ENCODE measurements at regions not wholly inside any gene's neighbourhood (a gene's known extent, or its start where the extent isn't known, plus 50 kb on each side); places are given as distances from the start of the nearest gene placed in this dataset.

- Mint-ChIP-seq H3K9me3 (peaks cover 0 to 16% (median 3%) of the 10 kb centered on the region in 3 donors), H3K4me1 (peaks cover 0 to 1% (median 0%) of the 10 kb centered on the region in 3 donors), H3K27me3 (peaks cover 4% of the 10 kb centered on the region), H3K27ac (no peak overlapping the region), H3K4me3 (no peak overlapping the region), H3K36me3 (no peaks in the 10 kb centered on the region)
Measured at GRCh38 chr10:3514691-3515090, 270.3 kb downstream of the KLF6 start.

DNA sequence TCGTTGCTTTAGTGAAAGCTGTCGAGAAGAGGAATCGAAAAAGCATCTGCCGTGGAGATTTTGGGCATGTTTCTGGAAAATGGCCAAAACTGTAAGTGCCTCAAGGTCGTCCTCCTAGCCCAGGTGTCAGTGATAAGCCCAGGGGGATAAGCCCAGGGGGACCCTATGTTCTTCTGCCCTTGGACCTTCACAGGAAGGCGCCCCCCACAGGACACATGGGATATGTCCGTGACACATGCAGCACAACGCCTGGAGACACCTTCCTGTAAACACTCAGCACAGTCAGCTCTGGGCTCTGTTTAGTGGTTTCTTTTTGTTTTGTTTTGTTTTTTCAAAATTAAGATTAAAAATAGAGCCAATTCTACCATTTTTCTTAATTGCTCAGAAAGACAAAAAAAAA is 272.7 kb downstream of the KLF6 start:
- no peak overlapping the region for H3K4me3 Mint-ChIP-seq
- no peaks in the 10 kb centered on the region for H3K27me3 Mint-ChIP-seq
- no peak overlapping the region for H3K27ac Mint-ChIP-seq
- H3K9me3 Mint-ChIP-seq: peaks cover 0 to 13% (median 0%) of the 10 kb centered on the region in 3 donors
- peaks cover 0 to 1% (median 0%) of the 10 kb centered on the region in 3 donors for H3K4me1 Mint-ChIP-seq
- H3K36me3 Mint-ChIP-seq: peaks cover 2% of the 10 kb centered on the region

DNA sequence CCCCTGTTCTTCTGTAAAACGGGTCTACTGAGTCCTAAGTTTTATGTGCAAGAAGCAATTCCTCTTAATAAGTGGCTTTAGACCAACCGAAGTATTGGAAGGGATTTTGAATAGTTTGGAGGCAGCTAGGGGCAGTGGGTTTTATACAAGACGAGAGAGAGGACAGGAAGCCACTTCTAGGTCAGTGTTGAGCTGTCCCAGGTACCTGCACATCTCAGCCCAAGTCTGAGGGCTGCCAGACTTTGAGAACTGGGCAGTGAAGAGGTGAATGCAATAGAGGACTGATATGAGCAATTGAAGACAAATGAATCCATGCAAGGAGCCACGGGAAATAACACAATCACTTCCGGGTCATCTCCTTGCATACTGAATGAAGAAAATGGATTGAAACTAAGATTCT is 273.5 kb downstream of the KLF6 start:
- Mint-ChIP-seq H3K36me3 (peaks cover 2% of the 10 kb centered on the region), H3K4me1 (peaks cover 0 to 1% (median 1%) of the 10 kb centered on the region in 3 donors), H3K27me3 (no peaks in the 10 kb centered on the region), H3K9me3 (peaks cover 0 to 13% (median 0%) of the 10 kb centered on the region in 3 donors), H3K4me3 (no peak overlapping the region), H3K27ac (no peak overlapping the region)

DNA sequence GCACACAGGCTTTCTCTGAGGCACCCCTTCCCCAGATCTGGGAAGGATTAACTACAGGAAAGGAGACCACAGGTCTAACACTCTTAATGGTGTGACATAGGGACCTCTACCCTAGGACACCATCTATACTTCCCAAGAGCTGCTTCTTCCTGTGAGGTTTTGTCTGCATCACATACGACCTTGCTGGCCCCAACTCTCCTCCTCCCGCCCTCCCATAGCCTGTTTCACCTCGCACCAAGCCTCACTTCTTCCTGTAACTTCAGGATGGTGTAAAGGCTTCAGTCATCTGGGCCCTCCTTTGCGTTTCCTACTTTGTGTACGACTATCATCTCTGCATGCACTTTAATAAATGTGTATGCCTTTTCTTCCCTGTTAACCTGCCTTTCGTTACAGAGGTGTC is 274.3 kb downstream of the KLF6 start:
- peak overlapping the region in 1 of 4 donors; percentile 4 for H3K4me3 Mint-ChIP-seq
- H3K9me3 Mint-ChIP-seq: peaks cover 0 to 13% (median 0%) of the 10 kb centered on the region in 3 donors
- peak overlapping the region in 1 of 3 donors; percentile 45 for H3K27ac Mint-ChIP-seq
- H3K27me3 Mint-ChIP-seq: no peaks in the 10 kb centered on the region
- H3K36me3 Mint-ChIP-seq: peaks cover 2% of the 10 kb centered on the region
- peaks cover 0 to 1% (median 1%) of the 10 kb centered on the region in 3 donors for H3K4me1 Mint-ChIP-seq

GRCh38 chr10:3509355-3509754 is 275.7 kb downstream of the KLF6 start:
- Mint-ChIP-seq H3K4me1 (peaks cover 0 to 1% (median 1%) of the 10 kb centered on the region in 3 donors), H3K27ac (no peak overlapping the region), H3K9me3 (peaks cover 0 to 11% (median 0%) of the 10 kb centered on the region in 3 donors), H3K36me3 (peaks cover 2% of the 10 kb centered on the region), H3K27me3 (no peaks in the 10 kb centered on the region), H3K4me3 (no peak overlapping the region)

DNA sequence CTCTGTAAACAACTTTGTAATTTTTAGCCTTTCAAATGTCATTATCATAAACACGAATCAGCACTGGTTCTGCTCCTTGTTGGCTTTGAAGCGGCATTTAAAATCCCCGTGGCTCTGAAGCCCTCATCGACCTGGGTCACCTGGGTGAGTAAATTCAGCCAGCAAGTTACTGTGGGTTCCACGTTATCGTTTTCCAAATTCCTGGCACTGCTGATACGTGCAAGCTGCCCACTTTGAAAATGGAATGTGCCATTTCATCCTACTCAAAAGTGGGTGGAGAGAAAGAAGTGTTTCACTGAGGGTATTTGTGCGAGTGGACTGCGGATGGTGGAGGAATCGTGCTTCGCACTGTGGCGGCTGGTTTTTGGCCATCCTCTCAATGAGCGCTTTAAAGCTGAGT is 281.7 kb downstream of the KLF6 start:
- Mint-ChIP-seq H3K27ac (no peak overlapping the region), H3K36me3 (peaks cover under 1% of the 10 kb centered on the region), H3K9me3 (no peaks in the 10 kb centered on the region)

DNA sequence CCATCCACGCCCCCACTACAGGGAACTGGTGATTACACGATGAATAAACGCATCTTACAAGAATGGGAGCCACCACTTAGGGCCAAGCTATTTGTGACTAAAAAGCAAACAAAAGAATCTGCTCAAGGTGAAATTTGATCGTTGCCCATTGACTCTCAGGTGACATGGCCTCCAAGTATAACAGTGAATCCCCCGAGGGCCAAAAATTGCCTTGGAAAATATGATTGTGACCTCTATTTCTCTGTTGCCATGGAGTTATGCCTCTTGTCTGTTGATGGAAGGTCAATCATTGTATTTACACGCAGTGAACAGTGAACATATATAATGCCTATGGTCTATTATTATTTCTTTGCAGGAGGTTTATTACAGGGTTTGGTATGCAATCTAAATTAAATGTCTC is 282.3 kb downstream of the KLF6 start:
- H3K9me3 Mint-ChIP-seq: no peaks in the 10 kb centered on the region
- no peak overlapping the region for H3K4me3 Mint-ChIP-seq
- H3K4me1 Mint-ChIP-seq: peaks cover 0 to 1% (median 0%) of the 10 kb centered on the region in 3 donors
- peaks cover 6% of the 10 kb centered on the region for H3K27me3 Mint-ChIP-seq
- H3K27ac Mint-ChIP-seq: no peak overlapping the region
- no peaks in the 10 kb centered on the region for H3K36me3 Mint-ChIP-seq

More for the DNA sequence above, 281.7 kb downstream of the KLF6 start:
- H3K4me1 Mint-ChIP-seq: peaks cover 0 to 1% (median 0%) of the 10 kb centered on the region in 3 donors
- no peak overlapping the region for H3K4me3 Mint-ChIP-seq
- peaks cover 6% of the 10 kb centered on the region for H3K27me3 Mint-ChIP-seq

DNA sequence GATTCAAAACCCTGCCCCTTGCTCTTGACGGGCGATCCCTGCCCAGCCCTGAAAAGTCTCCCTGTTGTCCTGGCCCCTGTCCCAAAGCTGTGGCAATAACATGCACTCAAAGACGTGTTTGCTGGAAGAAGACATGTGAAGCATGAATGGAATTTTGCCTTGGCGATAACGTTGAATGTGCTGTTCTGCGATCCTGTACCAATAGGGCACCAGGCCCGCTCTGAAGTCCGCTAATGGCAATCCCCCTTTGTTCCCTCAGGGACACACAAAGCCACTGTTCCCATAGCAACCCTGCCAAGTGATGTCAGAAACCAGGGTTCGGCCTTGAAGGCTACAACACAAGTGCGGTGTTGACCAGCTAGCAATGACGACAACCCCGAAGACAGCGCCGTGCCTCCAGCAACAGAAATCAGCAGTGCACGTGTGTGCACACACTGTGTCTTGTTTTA is 284.6 kb downstream of the KLF6 start:
- no peaks in the 10 kb centered on the region for H3K4me1 Mint-ChIP-seq
- H3K27me3 Mint-ChIP-seq: peaks cover 12% of the 10 kb centered on the region
- no peaks in the 10 kb centered on the region for H3K36me3 Mint-ChIP-seq
- no peak overlapping the region for H3K4me3 Mint-ChIP-seq
- H3K27ac Mint-ChIP-seq: no peak overlapping the region
- no peaks in the 10 kb centered on the region for H3K9me3 Mint-ChIP-seq

DNA sequence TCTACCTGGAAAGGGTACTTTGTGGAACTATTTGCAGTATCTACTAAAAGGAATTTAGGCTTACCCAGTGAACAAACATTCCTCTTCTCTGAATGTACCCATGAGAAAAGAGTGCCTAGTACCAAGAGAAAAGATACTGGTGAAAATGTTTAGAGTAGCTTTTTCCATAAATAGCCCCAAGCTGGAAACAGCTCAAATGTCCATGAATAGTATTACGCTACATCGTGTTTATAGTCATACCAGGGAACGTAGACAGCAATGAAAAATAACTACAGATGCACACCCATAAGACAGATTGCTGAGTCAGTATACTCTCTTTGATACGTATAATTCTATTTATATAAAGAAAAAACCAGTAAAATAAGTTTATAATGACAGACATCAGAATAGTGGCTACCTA is 285.9 kb downstream of the KLF6 start:
- no peak overlapping the region for H3K27ac Mint-ChIP-seq
- H3K36me3 Mint-ChIP-seq: no peaks in the 10 kb centered on the region
- peaks cover 18% of the 10 kb centered on the region for H3K27me3 Mint-ChIP-seq
- no peaks in the 10 kb centered on the region for H3K9me3 Mint-ChIP-seq
- H3K4me1 Mint-ChIP-seq: no peaks in the 10 kb centered on the region
- H3K4me3 Mint-ChIP-seq: no peak overlapping the region

- Mint-ChIP-seq H3K4me3 (no peak overlapping the region), H3K27ac (no peak overlapping the region), H3K4me1 (no peaks in the 10 kb centered on the region), H3K27me3 (peaks cover 16% of the 10 kb centered on the region), H3K36me3 (no peaks in the 10 kb centered on the region), H3K9me3 (no peaks in the 10 kb centered on the region)
Measured at GRCh38 chr10:3497581-3497980, 287.4 kb downstream of the KLF6 start.

GRCh38 chr10:3496138-3496537 is 288.9 kb downstream of the KLF6 start:
- no peak overlapping the region for H3K4me3 Mint-ChIP-seq
- H3K4me1 Mint-ChIP-seq: no peaks in the 10 kb centered on the region
- H3K36me3 Mint-ChIP-seq: no peaks in the 10 kb centered on the region
- no peaks in the 10 kb centered on the region for H3K9me3 Mint-ChIP-seq
- H3K27me3 Mint-ChIP-seq: peaks cover 16% of the 10 kb centered on the region
- no peak overlapping the region for H3K27ac Mint-ChIP-seq

GRCh38 chr10:3495281-3495680 is 289.7 kb downstream of the KLF6 start:
- Mint-ChIP-seq H3K27me3 (peaks cover 13% of the 10 kb centered on the region), H3K4me3 (peak overlapping the region in 1 of 4 donors; percentile 30), H3K9me3 (peaks cover 0 to 6% (median 0%) of the 10 kb centered on the region in 3 donors), H3K4me1 (no peaks in the 10 kb centered on the region), H3K27ac (no peak overlapping the region), H3K36me3 (no peaks in the 10 kb centered on the region)

GRCh38 chr10:3494838-3495230 is 290.2 kb downstream of the KLF6 start:
- H3K9me3 Mint-ChIP-seq: peaks cover 2 to 6% (median 4%) of the 10 kb centered on the region in 3 donors
- H3K27ac Mint-ChIP-seq: no peak overlapping the region
- peaks cover 2% of the 10 kb centered on the region for H3K36me3 Mint-ChIP-seq
- H3K4me1 Mint-ChIP-seq: no peaks in the 10 kb centered on the region
- H3K27me3 Mint-ChIP-seq: peaks cover 13% of the 10 kb centered on the region
- H3K4me3 Mint-ChIP-seq: no peak overlapping the region

GRCh38 chr10:3494131-3494837 is 290.7 kb downstream of the KLF6 start:
- no peak overlapping the region for H3K4me3 Mint-ChIP-seq
- H3K9me3 Mint-ChIP-seq: peaks cover 4 to 9% (median 9%) of the 10 kb centered on the region in 3 donors
- H3K36me3 Mint-ChIP-seq: peaks cover 2% of the 10 kb centered on the region
- H3K4me1 Mint-ChIP-seq: no peaks in the 10 kb centered on the region
- no peak overlapping the region for H3K27ac Mint-ChIP-seq
- H3K27me3 Mint-ChIP-seq: peaks cover 13% of the 10 kb centered on the region

- Mint-ChIP-seq H3K36me3 (peaks cover 2% of the 10 kb centered on the region), H3K9me3 (peaks cover 7 to 15% (median 12%) of the 10 kb centered on the region in 3 donors), H3K27ac (no peak overlapping the region), H3K4me3 (no peak overlapping the region), H3K27me3 (peaks cover 13% of the 10 kb centered on the region), H3K4me1 (no peaks in the 10 kb centered on the region)
Measured at GRCh38 chr10:3493621-3494020, 291.4 kb downstream of the KLF6 start.

- peak overlapping the region in 2 of 3 donors; percentile 20 to 40 for H3K27ac Mint-ChIP-seq
- no peak overlapping the region for H3K4me3 Mint-ChIP-seq
Measured at GRCh38 chr10:3491571-3491970, 293.4 kb downstream of the KLF6 start.

More at GRCh38 chr10:3491571-3491970, 293.4 kb downstream of the KLF6 start:
- Mint-ChIP-seq H3K4me1 (peaks cover 0 to 2% (median 0%) of the 10 kb centered on the region in 3 donors), H3K36me3 (peaks cover 3% of the 10 kb centered on the region), H3K27me3 (peaks cover 9% of the 10 kb centered on the region), H3K9me3 (peaks cover 7 to 23% (median 16%) of the 10 kb centered on the region in 3 donors)
